Tibial nerve (tissue), 4 donors: ENCODE measurements at regions not wholly inside any gene's neighbourhood (a gene's known extent, or its start where the extent isn't known, plus 50 kb on each side); places are given as distances from the start of the nearest gene placed in this dataset.

Experiments used
- DNase-seq, 2 donors: peaks; one replicate each; pipeline ENCODE4 v3.0.0-alpha.2; 2019; ENCODE audit warnings: low spot score in 2 of 2
- H3K27ac ChIP-seq, 4 donors: fragments of 200-600 bp; sonication (generic) in 3 of 4; one replicate each; pipeline ENCODE4 v1.5.1; 2017 to 2019; ENCODE audit warnings: mild to moderate bottlenecking in 1 of 4
- H3K27me3 ChIP-seq, 2 donors: fragments of 200-600 bp; sonication (generic) in 1 of 2; one replicate each; pipeline versions ENCODE4 v1.5.1 to v1.6.0; 2017 to 2019
- H3K36me3 ChIP-seq, 3 donors: fragments of 200-600 bp; sonication (generic); one replicate each; pipeline ENCODE4 v1.5.1; 2018 to 2019
- H3K4me1 ChIP-seq, 4 donors: fragments of 200-600 bp; sonication (generic) in 3 of 4; one replicate each; pipeline ENCODE4 v1.5.1; 2017 to 2019
- H3K4me3 ChIP-seq, 4 donors: fragments of 200-600 bp; sonication (generic) in 3 of 4; one replicate each; pipeline ENCODE4 v1.5.1; 2017 to 2019; ENCODE audit warnings: mild to moderate bottlenecking in 1 of 4, moderate library complexity in 1 of 4
- H3K9me3 ChIP-seq, 4 donors: fragments of 200-600 bp; sonication (generic) in 3 of 4; one replicate each; pipeline ENCODE4 v1.5.1; 2017 to 2019
- CTCF ChIP-seq, 5 experiments: fragments of 200-600 bp in 3 of 5; fragments of 450-650 bp in 2 of 5; sonication (generic) in 3 of 5; IDR thresholded peaks; one replicate each; pipeline ENCODE4 v1.5.1; 2016 to 2019; ENCODE audit warnings: antibody characterized with exemption in 5 of 5, mild to moderate bottlenecking in 3 of 5, moderate library complexity in 2 of 5
- EP300 ChIP-seq, 2 donors: sonication (generic); formaldehyde crosslinking; IDR thresholded peaks; one replicate each; pipeline ENCODE4 v1.6.1; 2017; ENCODE audit warnings: antibody characterized with exemption in 2 of 2, mild to moderate bottlenecking in 1 of 2
- POLR2A ChIP-seq, 2 donors: fragments of 450-650 bp; IDR thresholded peaks; one replicate each; pipeline ENCODE4 v1.6.1; 2017; ENCODE audit warnings: antibody characterized with exemption in 2 of 2, mild to moderate bottlenecking in 2 of 2, moderate library complexity in 2 of 2
- WGBS, 2 donors: methylation state at CpG; one replicate each; pipeline ENCODE4 v1.1.5; 2018; 5-methylcytosine and 5-hydroxymethylcytosine counted together

DNA sequence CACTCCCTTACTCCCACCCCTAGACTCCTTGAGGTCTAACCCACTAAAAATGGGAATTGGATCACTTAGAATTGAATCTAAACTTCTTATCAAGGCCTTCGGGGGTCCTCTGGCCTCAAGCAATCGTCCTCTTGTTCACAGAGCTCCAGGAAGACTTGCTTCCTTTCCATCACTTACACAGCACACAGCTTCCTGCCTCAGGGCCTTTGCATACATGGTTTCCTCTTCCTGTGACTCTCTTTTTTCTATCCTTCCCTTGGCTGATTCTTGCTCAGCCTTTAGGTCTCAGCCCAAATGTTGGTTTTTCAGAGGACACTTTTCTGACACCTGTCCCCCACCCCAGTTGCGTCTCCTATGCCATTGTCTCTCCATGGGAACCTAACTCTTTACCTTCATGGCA lies 50.0 kb upstream of the ALDH1B1 start:
- no peak overlapping the region for H3K27ac ChIP-seq
- no peak for DNase-seq
- WGBS, 2 donors: 73 to 76% methylated on average over 3 of the region's 3 CpGs
- TF ChIP-seq CTCF (IDR thresholded peaks at IDR 0.05): no peak
- H3K4me1 ChIP-seq: peaks cover 0 to 3% (median 0%) of the 10 kb centered on the region in 4 donors
- no peaks in the 10 kb centered on the region for H3K36me3 ChIP-seq
- no peaks in the 10 kb centered on the region for H3K27me3 ChIP-seq
- H3K9me3 ChIP-seq: no peaks in the 10 kb centered on the region
- no peak overlapping the region for H3K4me3 ChIP-seq

DNA sequence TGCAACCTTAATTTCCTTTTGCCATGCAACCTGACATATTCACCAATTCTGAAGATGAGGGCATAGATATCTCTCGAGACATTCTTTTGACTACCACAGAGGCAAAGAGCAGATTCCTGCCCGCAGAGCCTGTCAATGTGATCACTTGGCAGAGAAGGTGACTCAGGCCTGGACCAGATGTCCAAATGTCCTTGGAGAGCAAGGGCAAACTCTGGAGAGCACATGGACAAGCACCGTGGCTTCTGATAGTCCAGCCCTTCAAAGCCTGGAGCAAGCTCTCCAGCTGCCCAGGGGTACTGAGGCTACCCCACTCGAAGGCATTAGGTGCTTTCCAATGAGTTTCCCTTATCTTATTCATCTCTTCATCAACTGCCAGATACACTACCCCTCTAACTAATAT lies 50.4 kb upstream of the ALDH1B1 start:
- Histone ChIP-seq H3K36me3 (no peaks in the 10 kb centered on the region), H3K27ac (no peak overlapping the region), H3K27me3 (no peaks in the 10 kb centered on the region), H3K9me3 (no peaks in the 10 kb centered on the region), H3K4me3 (no peak overlapping the region), H3K4me1 (peaks cover 0 to 6% (median 0%) of the 10 kb centered on the region in 4 donors)
- DNase-seq: no peak
- TF ChIP-seq EP300 (IDR thresholded peaks at IDR 0.05) (no peak), POLR2A (IDR thresholded peaks at IDR 0.05) (no peak), CTCF (IDR thresholded peaks at IDR 0.05) (no peak)
- 89 to 94% methylated on average over 4 of the region's 4 CpGs for WGBS, 2 donors

DNA sequence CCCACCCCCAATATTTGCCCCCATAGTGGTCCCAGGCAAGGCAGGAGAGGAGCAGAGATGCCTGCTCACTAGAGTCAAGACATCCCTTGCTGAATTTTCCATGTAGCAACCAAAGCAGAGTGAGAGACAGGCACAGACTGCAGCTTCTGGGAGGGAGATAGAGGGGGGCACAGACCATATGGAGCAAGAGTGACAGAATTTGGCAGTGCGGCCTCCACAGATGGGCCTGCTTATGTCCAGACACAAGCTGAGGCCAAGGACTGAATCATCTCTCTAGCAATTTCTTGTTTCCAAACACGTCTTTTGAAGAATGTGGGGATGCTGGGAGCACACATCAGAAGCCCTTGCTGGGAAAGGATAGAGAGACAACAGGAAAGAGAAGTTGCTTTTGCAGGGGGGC lies 53.0 kb upstream of the ALDH1B1 start:
- peaks cover 0 to 12% (median 0%) of the 10 kb centered on the region in 4 donors for H3K4me1 ChIP-seq
- no peaks in the 10 kb centered on the region for H3K9me3 ChIP-seq
- DNase-seq: no peak
- TF ChIP-seq EP300 (IDR thresholded peaks at IDR 0.05): no peak
- H3K4me3 ChIP-seq: no peak overlapping the region
- 74 to 81% methylated on average over 2 of the region's 2 CpGs for WGBS, 2 donors
- H3K27me3 ChIP-seq: no peaks in the 10 kb centered on the region
- H3K36me3 ChIP-seq: no peaks in the 10 kb centered on the region
- H3K27ac ChIP-seq: no peak overlapping the region

- DNase-seq: no peak
- H3K4me3 ChIP-seq: no peak overlapping the region
- H3K9me3 ChIP-seq: no peaks in the 10 kb centered on the region
- no peak for TF ChIP-seq POLR2A (IDR thresholded peaks at IDR 0.05)
- no peak for TF ChIP-seq EP300 (IDR thresholded peaks at IDR 0.05)
- no peak for TF ChIP-seq CTCF (IDR thresholded peaks at IDR 0.05)
- H3K4me1 ChIP-seq: peaks cover 0 to 12% (median 0%) of the 10 kb centered on the region in 4 donors
- 23 to 35% methylated on average over 3 of the region's 3 CpGs for WGBS, 2 donors
- H3K36me3 ChIP-seq: no peaks in the 10 kb centered on the region
- no peak overlapping the region for H3K27ac ChIP-seq
- H3K27me3 ChIP-seq: no peaks in the 10 kb centered on the region
Observed at GRCh38 chr9:38339087-38339486, 53.4 kb upstream of the ALDH1B1 start.

- no peak for TF ChIP-seq CTCF (IDR thresholded peaks at IDR 0.05)
- TF ChIP-seq EP300 (IDR thresholded peaks at IDR 0.05): no peak
- TF ChIP-seq POLR2A (IDR thresholded peaks at IDR 0.05): no peak
- no peaks in the 10 kb centered on the region for H3K36me3 ChIP-seq
- H3K4me1 ChIP-seq: peaks cover 0 to 12% (median 0%) of the 10 kb centered on the region in 4 donors
- no peak overlapping the region for H3K27ac ChIP-seq
- H3K27me3 ChIP-seq: no peaks in the 10 kb centered on the region
- no peaks in the 10 kb centered on the region for H3K9me3 ChIP-seq
- no peak for DNase-seq
- no peak overlapping the region for H3K4me3 ChIP-seq
- 87 to 88% methylated on average over 5 of the region's 5 CpGs for WGBS, 2 donors
Observed at GRCh38 chr9:38338342-38339018, 54.0 kb upstream of the ALDH1B1 start.
